GM23338 (cell line): ENCODE measurements at regions not wholly inside any gene's neighbourhood (a gene's known extent, or its start where the extent isn't known, plus 50 kb on each side); places are given as distances from the start of the nearest gene placed in this dataset.

Source experiments
- ATAC-seq: fragments of 200-7000 bp; cut with Tn5 transposase; 3 replicates; pipeline ENCODE4 v1.9.1; 2020
- DNase-seq: peaks from one replicate; pipeline ENCODE4 v3.0.0-alpha.2; 2015; ENCODE audit warnings: low spot score
- H2AFZ ChIP-seq: fragments of 200-600 bp; sonication (generic); 2 replicates; pipeline ENCODE4 v1.8.0; 2016; ENCODE audit warnings: antibody characterized with exemption, mild to moderate bottlenecking, moderate library complexity
- H3F3A ChIP-seq: fragments of 200-600 bp; sonication (generic); replicated peaks from 2 replicates; pipeline ENCODE4 v1.8.0; 2017; ENCODE audit warnings: antibody characterized with exemption, mixed run types, low read depth
- H3K27ac ChIP-seq: fragments of 200-600 bp; sonication (generic); 2 replicates; pipeline ENCODE4 v1.6.1; 2016; ENCODE audit warnings: low read depth
- H3K27me3 ChIP-seq: fragments of 200-600 bp; sonication (generic); 2 replicates; pipeline ENCODE4 v1.8.0; 2016; ENCODE audit warnings: mild to moderate bottlenecking, mixed run types, moderate library complexity; ENCODE audit not compliant: insufficient read depth
- H3K36me3 ChIP-seq: fragments of 200-600 bp; sonication (generic); 2 replicates; pipeline ENCODE4 v1.8.0; 2016; ENCODE audit warnings: mild to moderate bottlenecking; ENCODE audit not compliant: insufficient read depth
- H3K4me1 ChIP-seq: fragments of 200-600 bp; sonication (generic); 2 replicates; pipeline ENCODE4 v1.8.0; 2016; ENCODE audit warnings: mild to moderate bottlenecking, moderate library complexity; ENCODE audit not compliant: insufficient read depth
- H3K4me2 ChIP-seq: fragments of 200-600 bp; sonication (generic); 2 replicates; pipeline ENCODE4 v1.7.1; 2017; ENCODE audit warnings: mixed run types
- H3K4me3 ChIP-seq: fragments of 200-600 bp; sonication (generic); 2 replicates; pipeline ENCODE4 v1.6.1; 2016; ENCODE audit warnings: mixed run types
- H3K79me2 ChIP-seq: fragments of 200-600 bp; sonication (generic); replicated peaks from 2 replicates; pipeline ENCODE4 v1.8.0; 2017; ENCODE audit warnings: mild to moderate bottlenecking; ENCODE audit not compliant: insufficient read depth
- H3K9me2 ChIP-seq: fragments of 200-600 bp; sonication (generic); 2 replicates; pipeline ENCODE4 v1.8.0; 2017; ENCODE audit not compliant: insufficient read depth
- H4K20me1 ChIP-seq: fragments of 200-600 bp; sonication (generic); replicated peaks from 2 replicates; pipeline ENCODE4 v1.8.0; 2017; ENCODE audit warnings: mild to moderate bottlenecking; ENCODE audit not compliant: insufficient read depth
- H3K27ac Mint-ChIP-seq: 2 replicates; pipeline ENCODE4 v1.8.0; 2020; ENCODE audit warnings: inconsistent platforms, mild to moderate bottlenecking, moderate library complexity, mixed read lengths
- H3K27me3 Mint-ChIP-seq: 3 replicates; pipeline ENCODE4 v1.8.0; 2022; ENCODE audit warnings: low read depth, mild to moderate bottlenecking, moderate library complexity, mixed read lengths, inconsistent platforms; ENCODE audit not compliant: insufficient read depth, poor library complexity
- H3K36me3 Mint-ChIP-seq: 3 replicates; pipeline ENCODE4 v1.8.0; 2021; ENCODE audit warnings: low read depth, mild to moderate bottlenecking, inconsistent platforms, moderate library complexity, mixed read lengths
- H3K4me1 Mint-ChIP-seq: 3 replicates; pipeline ENCODE4 v1.8.0; 2020; ENCODE audit warnings: mild to moderate bottlenecking, inconsistent platforms, mixed read lengths
- H3K4me3 Mint-ChIP-seq: 3 replicates; pipeline ENCODE4 v1.8.0; 2021; ENCODE audit warnings: moderate library complexity, mild to moderate bottlenecking, inconsistent platforms, mixed read lengths
- H3K9me3 Mint-ChIP-seq: 3 replicates; pipeline ENCODE4 v1.8.0; 2020; ENCODE audit warnings: moderate library complexity, mild to moderate bottlenecking, inconsistent platforms, mixed read lengths
- CREB1 ChIP-seq: fragments of 250-450 bp; sonication (Bioruptor Pico); IDR thresholded peaks from 2 replicates; pipeline ENCODE4 v1.5.0; 2020; ENCODE audit warnings: low read depth, mild to moderate bottlenecking, moderate library complexity
- EZH2 ChIP-seq: fragments of 200-600 bp; sonication (generic); IDR thresholded peaks from one replicate; pipeline ENCODE4 v1.8.0; 2017; ENCODE audit warnings: antibody characterized with exemption, mild to moderate bottlenecking, low read depth; ENCODE audit not compliant: unreplicated experiment
- EZH2phosphoT487 ChIP-seq: fragments of 200-600 bp; sonication (generic); IDR thresholded peaks from one replicate; pipeline ENCODE4 v1.8.1; 2018; ENCODE audit warnings: antibody characterized with exemption; ENCODE audit not compliant: unreplicated experiment
- JUNB ChIP-seq: IDR thresholded peaks from one replicate; pipeline ENCODE4 v1.6.1; 2016; ENCODE audit warnings: antibody characterized with exemption; ENCODE audit not compliant: unreplicated experiment
- NANOG ChIP-seq: IDR thresholded peaks from 2 replicates; pipeline ENCODE4 v1.6.1; 2016; ENCODE audit warnings: antibody characterized with exemption, borderline replicate concordance
- POLR2AphosphoS5 ChIP-seq: IDR thresholded peaks from 2 replicates; pipeline ENCODE4 v1.6.1; 2016; ENCODE audit warnings: antibody characterized with exemption, low read depth
- STAT1 ChIP-seq: IDR thresholded peaks from one replicate; pipeline ENCODE4 v1.6.1; 2016; ENCODE audit warnings: antibody characterized with exemption; ENCODE audit not compliant: unreplicated experiment
- ZNF114 ChIP-seq: fragments of 250-450 bp; sonication (Bioruptor Pico); IDR thresholded peaks from 2 replicates; pipeline ENCODE4 v1.5.0; 2020; ENCODE audit warnings: mild to moderate bottlenecking, moderate library complexity
- ZNF331 ChIP-seq: fragments of 250-450 bp; sonication (Bioruptor Pico); IDR thresholded peaks from 2 replicates; pipeline ENCODE4 v1.5.0; 2020; ENCODE audit warnings: low read depth, mild to moderate bottlenecking, moderate library complexity
- TF ChIP-seq, protein P1 (sequence below): IDR thresholded peaks from 2 replicates; pipeline ENCODE4 v1.6.1; 2016; ENCODE audit warnings: antibody characterized with exemption
- TF ChIP-seq, protein P2 (sequence below): IDR thresholded peaks from one replicate; pipeline ENCODE4 v1.6.1; 2018; ENCODE audit warnings: antibody characterized with exemption; ENCODE audit not compliant: unreplicated experiment
- TF ChIP-seq, protein P3 (sequence below), 2 experiments: fragments of 200-600 bp in 1 of 2; sonication (generic) in 1 of 2; conservative IDR thresholded peaks; 2 replicates each; pipeline versions ENCODE4 v1.5.1 to v1.6.1; 2016 to 2017; ENCODE audit warnings: antibody characterized with exemption in 2 of 2, low read depth in 2 of 2, mild to moderate bottlenecking in 2 of 2, moderate library complexity in 1 of 2
- TF ChIP-seq, protein P4 (sequence below): fragments of 250-450 bp; sonication (Bioruptor Pico); IDR thresholded peaks from 2 replicates; pipeline ENCODE4 v1.5.0; 2020; ENCODE audit warnings: mild to moderate bottlenecking, moderate library complexity

DNA sequence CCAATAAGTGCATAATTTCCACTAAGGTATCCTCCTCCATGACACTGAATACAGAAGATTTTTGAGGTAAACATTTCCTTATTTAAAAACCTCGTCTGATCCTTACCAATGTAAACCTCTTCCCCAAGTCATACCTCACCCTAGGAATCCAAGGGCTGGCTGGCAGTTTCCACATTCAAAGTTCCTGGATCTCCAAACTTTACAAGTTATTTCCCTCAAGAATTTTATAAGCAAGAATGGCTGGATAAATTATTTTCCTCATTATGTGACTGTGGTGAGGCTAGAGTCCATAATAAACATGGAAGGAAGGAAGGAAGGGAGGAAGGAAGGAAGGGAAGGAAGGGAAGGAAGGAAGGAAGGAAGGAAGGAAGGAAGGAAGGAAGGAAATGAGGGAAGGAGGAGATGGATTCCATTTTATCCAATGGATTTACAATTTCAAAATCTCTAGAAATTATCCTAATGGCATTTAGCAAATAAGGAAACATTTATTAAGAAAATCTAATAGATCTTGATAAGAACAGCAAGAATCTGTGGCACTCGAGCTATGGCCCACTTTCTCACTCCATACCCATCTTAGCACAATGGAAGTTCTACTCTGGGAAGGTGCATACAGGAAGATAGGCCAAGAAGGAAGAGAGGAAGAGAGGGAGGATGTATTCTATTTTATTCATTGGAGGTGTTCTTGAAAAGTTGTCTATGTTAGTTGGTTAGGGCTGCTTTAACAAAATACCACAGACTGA lies 477.8 kb upstream of the TMPO start:
- Histone ChIP-seq H2AFZ (no peak overlapping the region), H3K4me3 (no peak overlapping the region), H3K79me2 (no peaks in the 10 kb centered on the region), H3K4me1 (no peaks in the 10 kb centered on the region), H3K36me3 (no peaks in the 10 kb centered on the region), H3K27me3 (no peaks in the 10 kb centered on the region), H3F3A (no peaks in the 10 kb centered on the region), H3K27ac (no peak overlapping the region), H3K4me2 (no peak overlapping the region), H3K9me2 (no peaks in the 10 kb centered on the region; the same call in 1 of the 2 replicates), H4K20me1 (no peaks in the 10 kb centered on the region)
- Mint-ChIP-seq H3K27me3 (no peaks in the 10 kb centered on the region), H3K9me3 (peaks cover 17% of the 10 kb centered on the region), H3K36me3 (peaks cover 4% of the 10 kb centered on the region; the same call in 2 of the 3 replicates), H3K4me1 (no peaks in the 10 kb centered on the region), H3K4me3 (no peak overlapping the region), H3K27ac (no peak overlapping the region)
- no peak for ATAC-seq
- no peak for DNase-seq
- no peak for TF ChIP-seq ZNF114 (CRISPR knock-in tag)
- TF ChIP-seq, protein P1, sequence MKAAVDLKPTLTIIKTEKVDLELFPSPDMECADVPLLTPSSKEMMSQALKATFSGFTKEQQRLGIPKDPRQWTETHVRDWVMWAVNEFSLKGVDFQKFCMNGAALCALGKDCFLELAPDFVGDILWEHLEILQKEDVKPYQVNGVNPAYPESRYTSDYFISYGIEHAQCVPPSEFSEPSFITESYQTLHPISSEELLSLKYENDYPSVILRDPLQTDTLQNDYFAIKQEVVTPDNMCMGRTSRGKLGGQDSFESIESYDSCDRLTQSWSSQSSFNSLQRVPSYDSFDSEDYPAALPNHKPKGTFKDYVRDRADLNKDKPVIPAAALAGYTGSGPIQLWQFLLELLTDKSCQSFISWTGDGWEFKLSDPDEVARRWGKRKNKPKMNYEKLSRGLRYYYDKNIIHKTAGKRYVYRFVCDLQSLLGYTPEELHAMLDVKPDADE = no peak
- no peak for TF ChIP-seq EZH2
- TF ChIP-seq, protein P2, sequence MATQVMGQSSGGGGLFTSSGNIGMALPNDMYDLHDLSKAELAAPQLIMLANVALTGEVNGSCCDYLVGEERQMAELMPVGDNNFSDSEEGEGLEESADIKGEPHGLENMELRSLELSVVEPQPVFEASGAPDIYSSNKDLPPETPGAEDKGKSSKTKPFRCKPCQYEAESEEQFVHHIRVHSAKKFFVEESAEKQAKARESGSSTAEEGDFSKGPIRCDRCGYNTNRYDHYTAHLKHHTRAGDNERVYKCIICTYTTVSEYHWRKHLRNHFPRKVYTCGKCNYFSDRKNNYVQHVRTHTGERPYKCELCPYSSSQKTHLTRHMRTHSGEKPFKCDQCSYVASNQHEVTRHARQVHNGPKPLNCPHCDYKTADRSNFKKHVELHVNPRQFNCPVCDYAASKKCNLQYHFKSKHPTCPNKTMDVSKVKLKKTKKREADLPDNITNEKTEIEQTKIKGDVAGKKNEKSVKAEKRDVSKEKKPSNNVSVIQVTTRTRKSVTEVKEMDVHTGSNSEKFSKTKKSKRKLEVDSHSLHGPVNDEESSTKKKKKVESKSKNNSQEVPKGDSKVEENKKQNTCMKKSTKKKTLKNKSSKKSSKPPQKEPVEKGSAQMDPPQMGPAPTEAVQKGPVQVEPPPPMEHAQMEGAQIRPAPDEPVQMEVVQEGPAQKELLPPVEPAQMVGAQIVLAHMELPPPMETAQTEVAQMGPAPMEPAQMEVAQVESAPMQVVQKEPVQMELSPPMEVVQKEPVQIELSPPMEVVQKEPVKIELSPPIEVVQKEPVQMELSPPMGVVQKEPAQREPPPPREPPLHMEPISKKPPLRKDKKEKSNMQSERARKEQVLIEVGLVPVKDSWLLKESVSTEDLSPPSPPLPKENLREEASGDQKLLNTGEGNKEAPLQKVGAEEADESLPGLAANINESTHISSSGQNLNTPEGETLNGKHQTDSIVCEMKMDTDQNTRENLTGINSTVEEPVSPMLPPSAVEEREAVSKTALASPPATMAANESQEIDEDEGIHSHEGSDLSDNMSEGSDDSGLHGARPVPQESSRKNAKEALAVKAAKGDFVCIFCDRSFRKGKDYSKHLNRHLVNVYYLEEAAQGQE = no peak
- TF ChIP-seq, protein P3, sequence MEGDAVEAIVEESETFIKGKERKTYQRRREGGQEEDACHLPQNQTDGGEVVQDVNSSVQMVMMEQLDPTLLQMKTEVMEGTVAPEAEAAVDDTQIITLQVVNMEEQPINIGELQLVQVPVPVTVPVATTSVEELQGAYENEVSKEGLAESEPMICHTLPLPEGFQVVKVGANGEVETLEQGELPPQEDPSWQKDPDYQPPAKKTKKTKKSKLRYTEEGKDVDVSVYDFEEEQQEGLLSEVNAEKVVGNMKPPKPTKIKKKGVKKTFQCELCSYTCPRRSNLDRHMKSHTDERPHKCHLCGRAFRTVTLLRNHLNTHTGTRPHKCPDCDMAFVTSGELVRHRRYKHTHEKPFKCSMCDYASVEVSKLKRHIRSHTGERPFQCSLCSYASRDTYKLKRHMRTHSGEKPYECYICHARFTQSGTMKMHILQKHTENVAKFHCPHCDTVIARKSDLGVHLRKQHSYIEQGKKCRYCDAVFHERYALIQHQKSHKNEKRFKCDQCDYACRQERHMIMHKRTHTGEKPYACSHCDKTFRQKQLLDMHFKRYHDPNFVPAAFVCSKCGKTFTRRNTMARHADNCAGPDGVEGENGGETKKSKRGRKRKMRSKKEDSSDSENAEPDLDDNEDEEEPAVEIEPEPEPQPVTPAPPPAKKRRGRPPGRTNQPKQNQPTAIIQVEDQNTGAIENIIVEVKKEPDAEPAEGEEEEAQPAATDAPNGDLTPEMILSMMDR (conservative IDR thresholded peaks at IDR 0.05; ENCODE audit: low read depth in 2 of 2) = no peak
- TF ChIP-seq CREB1 (CRISPR knock-in tag) = no peak
- no peak for TF ChIP-seq STAT1
- TF ChIP-seq, protein P4, sequence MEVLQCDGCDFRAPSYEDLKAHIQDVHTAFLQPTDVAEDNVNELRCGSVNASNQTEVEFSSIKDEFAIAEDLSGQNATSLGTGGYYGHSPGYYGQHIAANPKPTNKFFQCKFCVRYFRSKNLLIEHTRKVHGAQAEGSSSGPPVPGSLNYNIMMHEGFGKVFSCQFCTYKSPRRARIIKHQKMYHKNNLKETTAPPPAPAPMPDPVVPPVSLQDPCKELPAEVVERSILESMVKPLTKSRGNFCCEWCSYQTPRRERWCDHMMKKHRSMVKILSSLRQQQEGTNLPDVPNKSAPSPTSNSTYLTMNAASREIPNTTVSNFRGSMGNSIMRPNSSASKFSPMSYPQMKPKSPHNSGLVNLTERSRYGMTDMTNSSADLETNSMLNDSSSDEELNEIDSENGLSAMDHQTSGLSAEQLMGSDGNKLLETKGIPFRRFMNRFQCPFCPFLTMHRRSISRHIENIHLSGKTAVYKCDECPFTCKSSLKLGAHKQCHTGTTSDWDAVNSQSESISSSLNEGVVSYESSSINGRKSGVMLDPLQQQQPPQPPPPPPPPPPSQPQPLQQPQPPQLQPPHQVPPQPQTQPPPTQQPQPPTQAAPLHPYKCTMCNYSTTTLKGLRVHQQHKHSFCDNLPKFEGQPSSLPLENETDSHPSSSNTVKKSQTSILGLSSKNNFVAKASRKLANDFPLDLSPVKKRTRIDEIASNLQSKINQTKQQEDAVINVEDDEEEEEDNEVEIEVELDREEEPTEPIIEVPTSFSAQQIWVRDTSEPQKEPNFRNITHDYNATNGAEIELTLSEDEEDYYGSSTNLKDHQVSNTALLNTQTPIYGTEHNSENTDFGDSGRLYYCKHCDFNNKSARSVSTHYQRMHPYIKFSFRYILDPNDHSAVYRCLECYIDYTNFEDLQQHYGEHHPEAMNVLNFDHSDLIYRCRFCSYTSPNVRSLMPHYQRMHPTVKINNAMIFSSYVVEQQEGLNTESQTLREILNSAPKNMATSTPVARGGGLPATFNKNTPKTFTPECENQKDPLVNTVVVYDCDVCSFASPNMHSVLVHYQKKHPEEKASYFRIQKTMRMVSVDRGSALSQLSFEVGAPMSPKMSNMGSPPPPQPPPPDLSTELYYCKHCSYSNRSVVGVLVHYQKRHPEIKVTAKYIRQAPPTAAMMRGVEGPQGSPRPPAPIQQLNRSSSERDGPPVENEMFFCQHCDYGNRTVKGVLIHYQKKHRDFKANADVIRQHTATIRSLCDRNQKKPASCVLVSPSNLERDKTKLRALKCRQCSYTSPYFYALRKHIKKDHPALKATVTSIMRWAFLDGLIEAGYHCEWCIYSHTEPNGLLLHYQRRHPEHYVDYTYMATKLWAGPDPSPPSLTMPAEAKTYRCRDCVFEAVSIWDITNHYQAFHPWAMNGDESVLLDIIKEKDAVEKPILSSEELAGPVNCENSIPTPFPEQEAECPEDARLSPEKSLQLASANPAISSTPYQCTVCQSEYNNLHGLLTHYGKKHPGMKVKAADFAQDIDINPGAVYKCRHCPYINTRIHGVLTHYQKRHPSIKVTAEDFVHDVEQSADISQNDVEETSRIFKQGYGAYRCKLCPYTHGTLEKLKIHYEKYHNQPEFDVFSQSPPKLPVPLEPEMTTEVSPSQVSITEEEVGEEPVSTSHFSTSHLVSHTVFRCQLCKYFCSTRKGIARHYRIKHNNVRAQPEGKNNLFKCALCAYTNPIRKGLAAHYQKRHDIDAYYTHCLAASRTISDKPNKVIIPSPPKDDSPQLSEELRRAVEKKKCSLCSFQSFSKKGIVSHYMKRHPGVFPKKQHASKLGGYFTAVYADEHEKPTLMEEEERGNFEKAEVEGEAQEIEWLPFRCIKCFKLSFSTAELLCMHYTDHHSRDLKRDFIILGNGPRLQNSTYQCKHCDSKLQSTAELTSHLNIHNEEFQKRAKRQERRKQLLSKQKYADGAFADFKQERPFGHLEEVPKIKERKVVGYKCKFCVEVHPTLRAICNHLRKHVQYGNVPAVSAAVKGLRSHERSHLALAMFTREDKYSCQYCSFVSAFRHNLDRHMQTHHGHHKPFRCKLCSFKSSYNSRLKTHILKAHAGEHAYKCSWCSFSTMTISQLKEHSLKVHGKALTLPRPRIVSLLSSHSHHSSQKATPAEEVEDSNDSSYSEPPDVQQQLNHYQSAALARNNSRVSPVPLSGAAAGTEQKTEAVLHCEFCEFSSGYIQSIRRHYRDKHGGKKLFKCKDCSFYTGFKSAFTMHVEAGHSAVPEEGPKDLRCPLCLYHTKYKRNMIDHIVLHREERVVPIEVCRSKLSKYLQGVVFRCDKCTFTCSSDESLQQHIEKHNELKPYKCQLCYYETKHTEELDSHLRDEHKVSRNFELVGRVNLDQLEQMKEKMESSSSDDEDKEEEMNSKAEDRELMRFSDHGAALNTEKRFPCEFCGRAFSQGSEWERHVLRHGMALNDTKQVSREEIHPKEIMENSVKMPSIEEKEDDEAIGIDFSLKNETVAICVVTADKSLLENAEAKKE = no peak
- TF ChIP-seq EZH2phosphoT487 = no peak
- no peak for TF ChIP-seq ZNF331 (CRISPR knock-in tag)
- no peak for TF ChIP-seq JUNB
- TF ChIP-seq NANOG = no peak
- TF ChIP-seq POLR2AphosphoS5 = no peak
